Spleen (tissue), 11 donors: ENCODE measurements at regions not wholly inside any gene's neighbourhood (a gene's known extent, or its start where the extent isn't known, plus 50 kb on each side); places are given as distances from the start of the nearest gene placed in this dataset.
A peak's percentile ranks its signal among the peaks of the same experiment; 100 is the strongest.

Source experiments
- DNase-seq: peaks from one replicate; pipeline ENCODE4 v3.0.0-alpha.2; 2020
- H3K27ac ChIP-seq, 8 donors: fragments of 200-600 bp; sonication (generic) in 7 of 8; 1 replicate in 4 of 8; 2 replicates in 4 of 8; pipeline versions ENCODE4 v1.5.0 to v1.8.0; 2016 to 2021; ENCODE audit warnings: inconsistent platforms in 4 of 8, mild to moderate bottlenecking in 4 of 8, moderate library complexity in 1 of 8
- H3K27me3 ChIP-seq, 7 donors: fragments of 200-600 bp; sonication (generic) in 6 of 7; replicated peaks in 1 of 7; 1 replicate in 4 of 7; 2 replicates in 3 of 7; pipeline versions ENCODE4 v1.5.0 to v1.8.0; 2016 to 2021; ENCODE audit warnings: inconsistent platforms in 3 of 7, mild to moderate bottlenecking in 1 of 7
- H3K36me3 ChIP-seq, 6 donors: fragments of 200-600 bp; sonication (generic) in 5 of 6; 1 replicate in 4 of 6; 2 replicates in 2 of 6; pipeline versions ENCODE4 v1.5.0 to v1.8.0; 2016 to 2021; ENCODE audit warnings: inconsistent platforms in 2 of 6
- H3K4me1 ChIP-seq, 6 donors: fragments of 200-600 bp; sonication (generic) in 5 of 6; 1 replicate in 3 of 6; 2 replicates in 3 of 6; pipeline versions ENCODE4 v1.5.0 to v1.8.0; 2016 to 2021; ENCODE audit warnings: inconsistent platforms in 3 of 6
- H3K4me3 ChIP-seq, 8 donors: fragments of 200-600 bp; sonication (generic) in 7 of 8; 1 replicate in 4 of 8; 2 replicates in 4 of 8; pipeline versions ENCODE4 v1.5.0 to v1.8.0; 2016 to 2021; ENCODE audit warnings: inconsistent platforms in 4 of 8, mild to moderate bottlenecking in 4 of 8, moderate library complexity in 2 of 8
- H3K9me3 ChIP-seq, 8 donors: fragments of 200-600 bp; sonication (generic) in 7 of 8; 1 replicate in 4 of 8; 2 replicates in 4 of 8; pipeline versions ENCODE4 v1.5.0 to v1.8.0; 2016 to 2021; ENCODE audit warnings: inconsistent platforms in 4 of 8
- POLR2A ChIP-seq, 3 donors: fragments of 450-650 bp; IDR thresholded peaks; one replicate each; pipeline ENCODE4 v1.5.1; 2017; ENCODE audit warnings: antibody characterized with exemption in 3 of 3, mild to moderate bottlenecking in 1 of 3
- POLR2AphosphoS5 ChIP-seq, 3 donors: sonication (generic); formaldehyde crosslinking; IDR thresholded peaks; one replicate each; pipeline ENCODE4 v1.5.1; 2017; ENCODE audit warnings: antibody characterized with exemption in 3 of 3
- WGBS, 5 donors: extraction: QIAGEN DNeasy Blood & Tissue Kit in 3 of 5; methylation state at CpG; one replicate each; pipeline versions ENCODE4 v1.1.5 to v1.1.7; 2013 to 2018; 5-methylcytosine and 5-hydroxymethylcytosine counted together
- intact Hi-C: fragments of 100-400 bp; cut with DNase I; formaldehyde crosslinking; loops from one replicate; pipeline ENCODE4 v1.15.0; 2023; ENCODE audit warnings: low total_unique reads
- TF ChIP-seq, protein P1 (sequence below), 11 experiments: fragments of 200-600 bp in 7 of 11; fragments of 450-650 bp in 4 of 11; sonication (generic) in 4 of 11; IDR thresholded peaks in 8 of 11; conservative IDR thresholded peaks in 3 of 11; 1 replicate in 7 of 11; 2 replicates in 4 of 11; pipeline versions ENCODE4 v1.4.0 to v1.8.0; 2016 to 2021; ENCODE audit warnings: antibody characterized with exemption in 11 of 11, inconsistent platforms in 4 of 11, mild to moderate bottlenecking in 1 of 11
- donor health status: healthy with polysubstance abuse.
- donor health status: DM: no; HTN: no; CAD: no; lungs with moderate emphysema.
- donor health status: DM: no; HTN: no; CAD: no.
- donor health status: Bipolar disorder and iron deficiency.
- donor health status: healthy.
- donor health status: DM: no; HTN: no; CAD: no.
- donor health status: DM: yes; HTN: yes; CAD: no.

DNA sequence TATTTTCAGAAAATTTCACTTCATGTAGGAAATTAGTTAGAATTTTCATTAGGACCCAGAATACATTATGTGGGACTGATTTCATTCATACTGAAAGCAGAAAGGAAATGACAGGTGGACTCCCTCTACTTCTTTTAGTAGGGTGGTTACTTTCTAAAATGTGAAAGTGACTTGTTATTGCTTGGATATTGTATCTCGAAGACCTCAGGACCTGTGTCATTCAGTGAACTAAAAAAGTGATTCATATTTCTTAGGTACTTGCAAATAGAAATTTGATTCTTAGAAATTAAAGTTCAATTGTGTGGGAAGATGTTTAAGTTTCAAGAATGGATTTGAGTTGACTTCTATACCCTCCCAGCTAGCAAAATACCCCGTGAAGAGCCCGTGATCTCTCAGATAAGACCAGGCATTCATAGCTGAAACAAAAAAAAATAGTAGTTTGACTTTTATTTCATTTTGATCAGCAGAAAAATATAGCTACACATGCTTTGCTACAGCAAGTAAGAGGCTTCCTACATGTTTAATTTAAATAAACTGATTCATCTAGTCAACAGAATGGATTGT, 1037.1 kb downstream of the GATA3 start:
- no peaks in the 10 kb centered on the region for H3K9me3 ChIP-seq
- no peak for DNase-seq
- H3K4me1 ChIP-seq = no peaks in the 10 kb centered on the region
- H3K27ac ChIP-seq = no peak overlapping the region
- H3K27me3 ChIP-seq = no peaks in the 10 kb centered on the region
- no peak overlapping the region for H3K4me3 ChIP-seq
- intact Hi-C loops = no loop called here
- TF ChIP-seq POLR2A (IDR thresholded peaks at IDR 0.05) = no peak
- TF ChIP-seq, protein P1, sequence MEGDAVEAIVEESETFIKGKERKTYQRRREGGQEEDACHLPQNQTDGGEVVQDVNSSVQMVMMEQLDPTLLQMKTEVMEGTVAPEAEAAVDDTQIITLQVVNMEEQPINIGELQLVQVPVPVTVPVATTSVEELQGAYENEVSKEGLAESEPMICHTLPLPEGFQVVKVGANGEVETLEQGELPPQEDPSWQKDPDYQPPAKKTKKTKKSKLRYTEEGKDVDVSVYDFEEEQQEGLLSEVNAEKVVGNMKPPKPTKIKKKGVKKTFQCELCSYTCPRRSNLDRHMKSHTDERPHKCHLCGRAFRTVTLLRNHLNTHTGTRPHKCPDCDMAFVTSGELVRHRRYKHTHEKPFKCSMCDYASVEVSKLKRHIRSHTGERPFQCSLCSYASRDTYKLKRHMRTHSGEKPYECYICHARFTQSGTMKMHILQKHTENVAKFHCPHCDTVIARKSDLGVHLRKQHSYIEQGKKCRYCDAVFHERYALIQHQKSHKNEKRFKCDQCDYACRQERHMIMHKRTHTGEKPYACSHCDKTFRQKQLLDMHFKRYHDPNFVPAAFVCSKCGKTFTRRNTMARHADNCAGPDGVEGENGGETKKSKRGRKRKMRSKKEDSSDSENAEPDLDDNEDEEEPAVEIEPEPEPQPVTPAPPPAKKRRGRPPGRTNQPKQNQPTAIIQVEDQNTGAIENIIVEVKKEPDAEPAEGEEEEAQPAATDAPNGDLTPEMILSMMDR (IDR thresholded peaks at IDR 0.05 in 8 of 11, conservative IDR thresholded peaks at IDR 0.05 in 3 of 11) = no peak
- TF ChIP-seq POLR2AphosphoS5 (IDR thresholded peaks at IDR 0.05) = no peak
- WGBS, 5 donors = 56 to 76% (median 69%) methylated on average over 3 of the region's 3 CpGs
- H3K36me3 ChIP-seq = no peaks in the 10 kb centered on the region

DNA sequence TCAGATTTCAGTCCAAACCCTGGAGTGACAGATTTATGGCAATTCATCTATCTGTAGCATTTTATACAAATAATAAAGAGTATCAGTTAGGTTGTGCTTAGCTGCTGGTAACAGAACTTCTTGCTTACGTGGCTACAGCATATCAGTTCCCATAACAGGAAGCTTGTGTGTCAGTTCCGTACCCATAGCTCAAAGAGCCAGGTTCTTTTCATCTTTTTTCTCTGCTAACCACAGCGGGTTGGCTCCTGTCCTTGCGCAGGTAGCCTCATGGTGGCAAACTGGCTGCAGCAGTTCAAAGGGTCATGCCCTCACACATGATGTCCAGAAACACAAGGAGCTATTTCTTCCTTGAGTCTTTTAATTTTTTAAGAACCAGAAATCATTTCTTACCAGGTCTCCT, 1041.8 kb downstream of the GATA3 start:
- intact Hi-C loops = no loop called here
- H3K27ac ChIP-seq = no peak overlapping the region
- H3K27me3 ChIP-seq = no peaks in the 10 kb centered on the region
- no peaks in the 10 kb centered on the region for H3K4me1 ChIP-seq
- no peak overlapping the region for H3K4me3 ChIP-seq
- H3K9me3 ChIP-seq = no peaks in the 10 kb centered on the region
- WGBS, 5 donors = 58 to 78% (median 69%) methylated on average over 4 of the region's 4 CpGs
- TF ChIP-seq POLR2A (IDR thresholded peaks at IDR 0.05) (no peak), POLR2AphosphoS5 (IDR thresholded peaks at IDR 0.05) (no peak)
- TF ChIP-seq, protein P1 (IDR thresholded peaks at IDR 0.05 in 8 of 11, conservative IDR thresholded peaks at IDR 0.05 in 3 of 11) = no peak
- H3K36me3 ChIP-seq = no peaks in the 10 kb centered on the region
- no peak for DNase-seq

DNA sequence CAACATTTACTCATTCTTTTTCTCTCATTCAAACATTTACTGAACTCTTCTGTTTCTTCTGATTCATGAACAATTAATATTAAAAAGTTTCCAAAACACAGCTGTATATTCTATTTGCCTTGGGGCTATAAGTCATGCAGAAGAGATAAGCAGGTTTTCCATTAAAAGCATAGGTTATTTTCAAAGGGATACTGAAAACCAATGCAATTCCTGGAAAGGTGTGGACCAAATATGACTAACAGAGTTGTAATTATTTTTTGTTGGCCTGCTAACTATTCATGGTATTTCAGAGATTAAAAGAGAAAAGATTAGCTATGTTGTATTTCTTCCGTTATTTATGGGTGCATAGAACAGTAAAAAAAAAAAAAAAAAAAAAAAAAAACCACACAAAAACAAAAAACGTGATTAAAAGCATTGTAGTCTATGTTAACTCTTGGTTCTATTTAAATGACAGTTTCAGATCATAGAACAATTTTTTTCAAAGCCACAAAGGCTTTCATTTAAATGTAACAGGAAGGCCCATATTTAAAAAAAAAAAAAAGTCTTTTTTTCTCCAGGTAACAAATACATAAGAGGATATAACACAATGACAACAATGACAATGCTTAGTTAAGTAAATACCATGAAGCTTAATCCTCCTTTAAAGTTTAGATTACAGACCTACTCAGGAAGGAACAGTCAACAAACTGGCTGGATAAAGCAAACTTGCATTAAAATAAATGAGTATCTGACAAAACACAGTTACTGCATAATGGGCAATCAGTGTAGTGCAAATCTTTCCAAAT, 1042.9 kb downstream of the GATA3 start:
- no peak overlapping the region for H3K4me3 ChIP-seq
- H3K27ac ChIP-seq = peak overlapping the region in 1 of 8 donors; percentile 19
- 47 to 55% (median 50%) methylated on average over 2 of the region's 2 CpGs for WGBS, 5 donors
- DNase-seq = no peak
- H3K36me3 ChIP-seq = no peaks in the 10 kb centered on the region
- no peaks in the 10 kb centered on the region for H3K27me3 ChIP-seq
- H3K4me1 ChIP-seq = no peaks in the 10 kb centered on the region
- H3K9me3 ChIP-seq = no peaks in the 10 kb centered on the region
- intact Hi-C loops = no loop called here
- TF ChIP-seq, protein P1 (IDR thresholded peaks at IDR 0.05 in 8 of 11, conservative IDR thresholded peaks at IDR 0.05 in 3 of 11) = no peak
- no peak for TF ChIP-seq POLR2A (IDR thresholded peaks at IDR 0.05)
- no peak for TF ChIP-seq POLR2AphosphoS5 (IDR thresholded peaks at IDR 0.05)

DNA sequence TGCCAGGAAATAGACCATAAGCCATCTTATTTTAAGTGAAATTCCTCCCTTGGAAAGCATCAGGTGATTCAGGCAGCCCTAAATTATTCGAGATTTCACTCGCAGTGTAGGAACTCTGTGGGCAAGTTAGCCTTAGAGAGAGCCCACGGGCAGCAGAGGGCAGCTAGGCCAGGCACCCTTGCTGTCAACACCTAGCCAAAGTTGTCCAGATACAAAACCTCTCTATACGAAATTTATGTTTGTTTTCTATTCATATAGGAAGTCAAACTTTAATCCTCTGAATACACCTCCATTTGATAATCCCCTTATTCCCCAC, 1043.5 kb downstream of the GATA3 start:
- intact Hi-C loops = no loop called here
- no peak for DNase-seq
- 74 to 82% (median 77%) methylated on average over 4 of the region's 4 CpGs for WGBS, 5 donors

More for the DNA sequence above, 1043.5 kb downstream of the GATA3 start:
- Histone ChIP-seq H3K9me3 (no peaks in the 10 kb centered on the region), H3K27ac (peak overlapping the region in 1 of 8 donors; percentile 19), H3K4me3 (no peak overlapping the region), H3K27me3 (no peaks in the 10 kb centered on the region), H3K36me3 (no peaks in the 10 kb centered on the region), H3K4me1 (no peaks in the 10 kb centered on the region)
- TF ChIP-seq POLR2AphosphoS5 (IDR thresholded peaks at IDR 0.05) (no peak), POLR2A (IDR thresholded peaks at IDR 0.05) (no peak)
- TF ChIP-seq, protein P1 (IDR thresholded peaks at IDR 0.05 in 8 of 11, conservative IDR thresholded peaks at IDR 0.05 in 3 of 11) = no peak
